ENCODE measurements at regions not wholly inside any gene's neighbourhood (a gene's known extent, or its start where the extent isn't known, plus 50 kb on each side); places are given as distances from the start of the nearest gene placed in this dataset.

- TF ChIP-seq SUZ12 (IDR thresholded peaks at IDR 0.05; ENCODE audit: extremely low read depth, insufficient read depth, insufficient read length) (no peak), YY1 (IDR thresholded peaks at IDR 0.05; ENCODE audit: insufficient read depth, insufficient read length) (no peak)
Observed at GRCh38 chr10:8407501-8408021, 353.1 kb downstream of the GATA3 start.
